ENCODE measurements at regions not wholly inside any gene's neighbourhood (a gene's known extent, or its start where the extent isn't known, plus 50 kb on each side); places are given as distances from the start of the nearest gene placed in this dataset.
A peak's percentile ranks its signal among the peaks of the same experiment; 100 is the strongest.

GRCh38 chr21:34022627-34023335 lies 50.6 kb upstream of the MRPS6 start:
- DNase-seq (ENCODE audit: low read depth, low spot score): peak; percentile 28

DNA sequence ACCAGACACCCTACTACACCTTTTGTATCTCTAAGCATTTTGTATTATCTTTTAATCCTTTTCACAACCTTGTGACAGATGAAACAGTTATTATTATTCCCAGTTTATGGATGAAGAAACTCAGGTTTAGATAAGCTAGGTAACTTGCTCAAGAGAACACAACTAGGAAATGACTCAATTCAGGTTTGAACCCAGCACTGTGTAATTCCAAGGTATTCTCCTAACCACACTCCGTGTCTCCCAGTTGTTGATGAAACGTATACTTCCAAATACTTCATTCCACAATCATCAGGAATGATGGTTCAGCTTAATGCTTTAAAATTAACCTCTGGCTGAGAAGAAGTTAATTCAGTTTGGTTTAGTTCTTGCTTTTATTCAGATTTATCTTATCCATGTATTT lies 51.7 kb upstream of the MRPS6 start:
- DNase-seq (ENCODE audit: low read depth, low spot score): no peak

GRCh38 chr21:34020983-34021553 lies 52.3 kb upstream of the MRPS6 start:
- no peak for DNase-seq (ENCODE audit: low read depth, low spot score)

DNA sequence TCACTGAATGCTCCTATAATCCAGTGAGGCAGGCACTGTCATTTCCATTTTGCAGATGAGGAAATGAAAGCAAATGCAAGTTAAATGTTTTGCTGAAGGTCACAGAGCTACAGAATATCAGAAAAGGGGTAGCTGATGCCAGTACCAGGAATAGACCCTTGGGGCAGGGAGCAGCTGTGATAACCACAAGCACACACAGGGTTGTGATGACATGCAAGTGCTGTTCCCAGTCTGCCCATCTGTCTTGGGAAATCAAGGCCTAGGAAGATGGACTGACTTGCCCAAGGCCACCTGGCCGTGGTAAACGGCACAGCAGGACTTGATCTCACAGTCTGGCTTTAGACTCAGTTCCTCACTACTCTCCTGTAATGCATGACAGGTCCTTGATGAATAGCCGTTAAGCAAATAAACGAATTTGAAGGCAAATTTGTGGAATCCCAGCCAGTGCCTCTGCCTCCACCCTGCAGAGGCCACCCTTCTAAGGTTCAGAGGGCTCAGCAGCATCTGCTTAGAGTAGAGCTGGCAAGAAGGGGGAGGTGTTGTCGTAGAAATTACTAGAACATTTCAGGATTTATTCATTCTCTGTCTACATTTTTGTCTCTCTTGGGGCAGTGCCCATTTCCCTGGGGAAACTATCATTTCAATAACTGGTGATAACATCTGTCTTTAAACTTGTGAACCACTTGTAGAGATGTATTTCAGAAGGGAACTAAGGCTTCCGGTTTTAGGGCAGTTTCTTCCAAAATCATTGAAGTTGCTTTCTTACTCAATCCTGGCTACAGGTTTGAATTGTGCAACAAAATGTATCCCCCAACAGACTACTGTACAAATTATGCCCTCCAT lies 53.2 kb upstream of the MRPS6 start:
- DNase-seq (ENCODE audit: low read depth, low spot score): no peak

- no peak for DNase-seq (ENCODE audit: low read depth, low spot score)
Observed at GRCh38 chr21:34019402-34019801, 54.0 kb upstream of the MRPS6 start.

DNA sequence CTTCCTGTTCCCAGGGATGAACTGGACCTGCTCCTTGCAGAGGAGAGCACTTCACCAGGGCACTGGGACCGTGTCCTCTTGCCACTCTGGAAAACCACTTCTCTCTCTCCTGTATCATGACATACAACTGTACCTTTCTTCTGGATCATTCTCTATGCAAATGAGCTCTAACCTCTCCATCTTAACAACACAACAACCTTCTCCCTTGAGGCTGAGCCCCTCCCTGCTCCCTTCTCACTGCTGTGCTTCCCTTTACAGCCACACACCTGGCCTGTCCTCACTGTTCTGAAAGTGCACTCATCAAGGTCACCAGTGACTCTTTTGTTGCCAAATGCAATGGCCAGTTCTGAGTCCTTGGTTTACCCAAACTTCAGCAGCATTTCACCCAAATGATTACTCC lies 54.5 kb upstream of the MRPS6 start:
- no peak for DNase-seq (ENCODE audit: low read depth, low spot score)

DNA sequence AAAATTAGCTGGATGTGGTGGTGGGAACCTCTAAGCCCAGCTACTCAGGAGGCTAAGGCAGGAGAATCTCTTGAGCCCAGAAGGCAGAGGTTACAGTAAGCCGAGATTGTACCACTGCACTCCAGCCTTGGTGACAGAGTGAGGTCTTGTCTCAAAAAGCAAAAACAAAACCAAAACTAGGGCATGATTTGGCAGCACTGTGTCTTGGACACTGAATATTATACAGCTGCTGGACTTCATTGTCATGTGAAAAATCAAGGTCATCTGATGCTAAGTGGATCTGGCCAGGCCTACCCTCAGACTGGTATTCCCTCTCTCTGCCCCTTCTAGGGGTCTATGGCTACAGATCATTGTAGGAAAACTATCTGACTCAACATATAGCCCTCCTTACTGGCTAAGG lies 55.2 kb upstream of the MRPS6 start:
- no peak for DNase-seq (ENCODE audit: low read depth, low spot score)

DNA sequence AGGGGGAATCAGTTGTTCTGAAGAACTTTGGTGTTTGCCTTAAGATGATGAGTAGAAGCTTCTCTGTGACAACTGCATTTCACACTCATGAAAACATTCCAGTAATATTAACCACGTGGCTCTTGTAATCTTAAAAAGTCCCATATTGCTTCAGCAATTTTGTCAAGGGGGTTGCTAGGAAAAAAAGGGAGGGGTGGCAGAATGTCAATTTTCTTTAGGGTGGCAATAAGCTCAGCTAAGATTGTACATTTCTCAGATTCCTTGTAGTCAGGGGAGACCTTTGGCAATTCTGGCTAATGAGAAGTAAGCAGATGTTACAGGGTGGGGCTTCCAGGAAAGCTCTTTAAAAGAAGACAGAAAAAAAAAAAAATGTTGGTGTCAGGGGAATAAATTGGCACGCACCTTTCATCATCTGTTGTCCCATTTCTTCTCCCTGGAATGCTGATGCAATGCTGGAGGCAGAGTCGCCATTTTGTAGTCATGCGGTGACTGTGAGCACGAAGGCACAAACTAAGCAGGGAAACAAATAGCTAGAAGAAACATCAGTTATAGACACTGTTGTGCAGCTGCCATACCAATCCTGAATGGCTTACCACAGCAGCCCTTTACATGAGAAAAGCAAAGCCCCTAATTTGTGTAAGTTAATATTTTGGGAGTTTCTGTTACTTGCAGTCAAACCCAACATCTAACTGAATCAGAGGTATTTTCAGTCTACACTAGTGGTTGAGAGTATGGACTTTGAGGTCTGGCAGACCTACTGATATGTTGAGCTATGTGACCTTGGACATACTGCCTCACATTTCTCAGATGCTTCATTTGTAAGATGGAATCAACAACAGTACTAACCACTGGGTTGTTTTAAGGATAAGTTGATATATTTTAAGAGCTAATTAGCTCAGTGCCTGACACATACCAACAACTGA lies 56.1 kb upstream of the MRPS6 start:
- peak; percentile 50 for DNase-seq (ENCODE audit: low read depth, low spot score)

- no peak for DNase-seq (ENCODE audit: low read depth, low spot score)
Observed at GRCh38 chr21:34012640-34013039, 60.7 kb upstream of the MRPS6 start.

DNA sequence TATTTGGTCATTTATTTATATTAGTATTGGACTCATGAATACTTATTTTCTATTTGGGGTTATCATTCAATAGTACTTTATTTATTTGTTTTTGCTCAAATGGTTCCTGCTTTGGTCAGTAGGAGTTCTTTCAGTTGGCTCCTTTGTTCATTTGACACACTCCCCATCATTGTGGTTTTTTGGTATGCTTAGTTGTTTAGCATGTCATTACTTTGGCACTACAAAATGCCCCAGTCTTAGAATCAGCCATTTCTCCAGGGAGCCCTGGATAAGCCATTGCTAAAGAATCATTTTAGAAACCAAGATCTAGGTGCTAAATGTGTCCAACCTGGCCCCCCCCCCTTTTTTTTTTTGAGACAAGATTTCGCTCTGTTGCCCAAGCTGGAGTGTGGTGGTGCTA lies 61.7 kb upstream of the MRPS6 start:
- peak; percentile 36 for DNase-seq (ENCODE audit: low read depth, low spot score)

GRCh38 chr21:34009193-34009592 lies 64.2 kb upstream of the MRPS6 start:
- no peak for DNase-seq (ENCODE audit: low read depth, low spot score)

GRCh38 chr21:34008618-34009017 lies 64.8 kb upstream of the MRPS6 start:
- no peak for DNase-seq (ENCODE audit: low read depth, low spot score)

GRCh38 chr21:34006611-34007168 lies 66.7 kb upstream of the MRPS6 start:
- DNase-seq (ENCODE audit: low read depth, low spot score): no peak

DNA sequence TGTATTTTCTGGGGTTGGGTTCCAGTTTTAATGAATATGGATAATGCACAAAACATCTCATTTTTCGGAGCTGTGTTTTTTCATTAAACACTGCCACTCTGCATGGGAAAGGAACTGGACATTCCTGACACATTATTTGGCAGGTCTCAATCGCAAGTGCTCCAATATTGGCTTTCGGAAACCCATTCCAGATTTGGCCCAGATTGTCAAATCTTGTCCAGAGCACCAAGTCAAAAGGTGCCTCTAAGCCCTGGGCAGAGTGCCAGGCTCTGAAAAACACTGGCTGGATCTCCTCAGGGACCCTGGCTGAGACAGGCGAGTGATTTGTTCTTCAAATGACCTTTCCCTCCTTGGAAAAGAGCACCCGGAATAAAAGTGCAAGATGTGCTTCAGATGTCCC lies 68.4 kb upstream of the MRPS6 start:
- DNase-seq (ENCODE audit: low read depth, low spot score): no peak

- DNase-seq (ENCODE audit: low read depth, low spot score): no peak
Observed at GRCh38 chr21:34004013-34004938, 69.1 kb upstream of the MRPS6 start.

- DNase-seq (ENCODE audit: low read depth, low spot score): no peak
Observed at GRCh38 chr21:34003428-34003827, 70.0 kb upstream of the MRPS6 start.

- no peak for DNase-seq (ENCODE audit: low read depth, low spot score)
Observed at GRCh38 chr21:34000375-34000774, 73.0 kb upstream of the MRPS6 start.

- no peak for DNase-seq (ENCODE audit: low read depth, low spot score)
Observed at GRCh38 chr21:33998809-33999208, 74.6 kb upstream of the MRPS6 start.

- peak; percentile 33 for DNase-seq (ENCODE audit: low read depth, low spot score)
Observed at GRCh38 chr21:33998402-33998801, 75.0 kb upstream of the MRPS6 start.

DNA sequence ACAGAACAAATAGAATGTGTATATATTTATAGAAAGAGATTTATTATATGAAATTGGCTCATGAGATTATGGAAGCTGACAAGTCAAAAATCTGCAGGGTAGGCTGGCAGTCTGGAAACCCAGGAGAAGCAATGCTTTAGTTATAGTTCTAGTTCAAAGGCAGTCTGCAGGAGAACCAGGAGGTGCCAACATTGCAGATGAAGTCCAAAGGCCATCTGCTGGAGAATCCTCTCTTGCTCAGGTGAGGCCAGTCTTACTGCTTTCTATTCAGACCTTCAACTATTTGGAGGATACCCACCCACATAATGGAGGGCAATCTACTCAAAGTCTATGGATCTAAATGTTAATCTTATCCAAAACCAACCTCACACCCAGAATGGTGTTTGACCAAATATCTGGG lies 75.9 kb upstream of the MRPS6 start:
- no peak for DNase-seq (ENCODE audit: low read depth, low spot score)
